GM18499 (cell line): ENCODE measurements at regions not wholly inside any gene's neighbourhood (a gene's known extent, or its start where the extent isn't known, plus 50 kb on each side); places are given as distances from the start of the nearest gene placed in this dataset.

ENCODE experiments used
- ATAC-seq: cut with Tn5 transposase; IDR thresholded peaks from one replicate; pipeline ENCODE4 v1.9.1; 2021; ENCODE audit warnings: moderate number of reproducible peaks; ENCODE audit not compliant: insufficient read depth, unreplicated experiment

GRCh38 chr4:59956366-59956765 lies 1243.8 kb upstream of the ADGRL3 start:
- no peak for ATAC-seq

- no peak for ATAC-seq
Observed at GRCh38 chr4:59960143-59960542, 1240.0 kb upstream of the ADGRL3 start.

GRCh38 chr4:59966758-59967157 lies 1233.4 kb upstream of the ADGRL3 start:
- ATAC-seq = no peak

GRCh38 chr4:59968796-59969195 lies 1231.3 kb upstream of the ADGRL3 start:
- ATAC-seq = no peak

- ATAC-seq = no peak
Observed at GRCh38 chr4:59969909-59970308, 1230.2 kb upstream of the ADGRL3 start.

- ATAC-seq = no peak
Observed at GRCh38 chr4:59971952-59972351, 1228.2 kb upstream of the ADGRL3 start.

- no peak for ATAC-seq
Observed at GRCh38 chr4:59973492-59973891, 1226.6 kb upstream of the ADGRL3 start.

- ATAC-seq = no peak
Observed at GRCh38 chr4:59979061-59979460, 1221.1 kb upstream of the ADGRL3 start.

- no peak for ATAC-seq
Observed at GRCh38 chr4:59983852-59984251, 1216.3 kb upstream of the ADGRL3 start.

GRCh38 chr4:59987289-59987688 lies 1212.8 kb upstream of the ADGRL3 start:
- no peak for ATAC-seq

GRCh38 chr4:59994118-59994517 lies 1206.0 kb upstream of the ADGRL3 start:
- no peak for ATAC-seq

GRCh38 chr4:60002603-60003337 lies 1197.4 kb upstream of the ADGRL3 start:
- no peak for ATAC-seq

GRCh38 chr4:60013464-60014184 lies 1186.5 kb upstream of the ADGRL3 start:
- no peak for ATAC-seq

GRCh38 chr4:60016971-60017370 lies 1183.2 kb upstream of the ADGRL3 start:
- no peak for ATAC-seq

- ATAC-seq = no peak
Observed at GRCh38 chr4:60019180-60019579, 1180.9 kb upstream of the ADGRL3 start.

- no peak for ATAC-seq
Observed at GRCh38 chr4:60019946-60020345, 1180.2 kb upstream of the ADGRL3 start.

GRCh38 chr4:60020389-60020788 lies 1179.7 kb upstream of the ADGRL3 start:
- no peak for ATAC-seq

- ATAC-seq = no peak
Observed at GRCh38 chr4:60033826-60034225, 1166.3 kb upstream of the ADGRL3 start.

GRCh38 chr4:60034361-60034760 lies 1165.8 kb upstream of the ADGRL3 start:
- no peak for ATAC-seq

- ATAC-seq = no peak
Observed at GRCh38 chr4:60039908-60040307, 1160.2 kb upstream of the ADGRL3 start.

GRCh38 chr4:60042231-60042652 lies 1157.9 kb upstream of the ADGRL3 start:
- ATAC-seq = no peak

- no peak for ATAC-seq
Observed at GRCh38 chr4:60042941-60043340, 1157.2 kb upstream of the ADGRL3 start.
